ENCODE measurements at regions not wholly inside any gene's neighbourhood (a gene's known extent, or its start where the extent isn't known, plus 50 kb on each side); places are given as distances from the start of the nearest gene placed in this dataset.

- TF ChIP-seq CTCF (IDR thresholded peaks at IDR 0.05) (no peak), EP300 (IDR thresholded peaks at IDR 0.05) (no peak), POLR2A (IDR thresholded peaks at IDR 0.05) (no peak), POLR2AphosphoS5 (IDR thresholded peaks at IDR 0.05) (no peak)
These were observed 50.0 kb upstream of the MBOAT2 start for GRCh38 chr2:9053534-9053931.

Measured in stomach (tissue), 4 donors.